Spleen (tissue), 11 donors: ENCODE measurements at regions not wholly inside any gene's neighbourhood (a gene's known extent, or its start where the extent isn't known, plus 50 kb on each side); places are given as distances from the start of the nearest gene placed in this dataset.

Experiments used
- DNase-seq: peaks from one replicate; pipeline ENCODE4 v3.0.0-alpha.2; 2020
- H3K27ac ChIP-seq, 8 donors: fragments of 200-600 bp; sonication (generic) in 7 of 8; 1 replicate in 4 of 8; 2 replicates in 4 of 8; pipeline versions ENCODE4 v1.5.0 to v1.8.0; 2016 to 2021; ENCODE audit warnings: inconsistent platforms in 4 of 8, mild to moderate bottlenecking in 4 of 8, moderate library complexity in 1 of 8
- H3K27me3 ChIP-seq, 7 donors: fragments of 200-600 bp; sonication (generic) in 6 of 7; replicated peaks in 1 of 7; 1 replicate in 4 of 7; 2 replicates in 3 of 7; pipeline versions ENCODE4 v1.5.0 to v1.8.0; 2016 to 2021; ENCODE audit warnings: inconsistent platforms in 3 of 7, mild to moderate bottlenecking in 1 of 7
- H3K36me3 ChIP-seq, 6 donors: fragments of 200-600 bp; sonication (generic) in 5 of 6; 1 replicate in 4 of 6; 2 replicates in 2 of 6; pipeline versions ENCODE4 v1.5.0 to v1.8.0; 2016 to 2021; ENCODE audit warnings: inconsistent platforms in 2 of 6
- H3K4me1 ChIP-seq, 6 donors: fragments of 200-600 bp; sonication (generic) in 5 of 6; 1 replicate in 3 of 6; 2 replicates in 3 of 6; pipeline versions ENCODE4 v1.5.0 to v1.8.0; 2016 to 2021; ENCODE audit warnings: inconsistent platforms in 3 of 6
- H3K4me3 ChIP-seq, 8 donors: fragments of 200-600 bp; sonication (generic) in 7 of 8; 1 replicate in 4 of 8; 2 replicates in 4 of 8; pipeline versions ENCODE4 v1.5.0 to v1.8.0; 2016 to 2021; ENCODE audit warnings: inconsistent platforms in 4 of 8, mild to moderate bottlenecking in 4 of 8, moderate library complexity in 2 of 8
- H3K9me3 ChIP-seq, 8 donors: fragments of 200-600 bp; sonication (generic) in 7 of 8; 1 replicate in 4 of 8; 2 replicates in 4 of 8; pipeline versions ENCODE4 v1.5.0 to v1.8.0; 2016 to 2021; ENCODE audit warnings: inconsistent platforms in 4 of 8
- POLR2A ChIP-seq, 3 donors: fragments of 450-650 bp; IDR thresholded peaks; one replicate each; pipeline ENCODE4 v1.5.1; 2017; ENCODE audit warnings: antibody characterized with exemption in 3 of 3, mild to moderate bottlenecking in 1 of 3
- POLR2AphosphoS5 ChIP-seq, 3 donors: sonication (generic); formaldehyde crosslinking; IDR thresholded peaks; one replicate each; pipeline ENCODE4 v1.5.1; 2017; ENCODE audit warnings: antibody characterized with exemption in 3 of 3
- WGBS, 5 donors: extraction: QIAGEN DNeasy Blood & Tissue Kit in 3 of 5; methylation state at CpG; one replicate each; pipeline versions ENCODE4 v1.1.5 to v1.1.7; 2013 to 2018; 5-methylcytosine and 5-hydroxymethylcytosine counted together
- intact Hi-C: fragments of 100-400 bp; cut with DNase I; formaldehyde crosslinking; loops from one replicate; pipeline ENCODE4 v1.15.0; 2023; ENCODE audit warnings: low total_unique reads
- TF ChIP-seq, protein P1 (sequence below), 11 experiments: fragments of 200-600 bp in 7 of 11; fragments of 450-650 bp in 4 of 11; sonication (generic) in 4 of 11; IDR thresholded peaks in 8 of 11; conservative IDR thresholded peaks in 3 of 11; 1 replicate in 7 of 11; 2 replicates in 4 of 11; pipeline versions ENCODE4 v1.4.0 to v1.8.0; 2016 to 2021; ENCODE audit warnings: antibody characterized with exemption in 11 of 11, inconsistent platforms in 4 of 11, mild to moderate bottlenecking in 1 of 11
- donor health status: healthy with polysubstance abuse.
- donor health status: DM: no; HTN: no; CAD: no; lungs with moderate emphysema.
- donor health status: DM: no; HTN: no; CAD: no.
- donor health status: Bipolar disorder and iron deficiency.
- donor health status: healthy.
- donor health status: DM: no; HTN: no; CAD: no.
- donor health status: DM: yes; HTN: yes; CAD: no.

DNA sequence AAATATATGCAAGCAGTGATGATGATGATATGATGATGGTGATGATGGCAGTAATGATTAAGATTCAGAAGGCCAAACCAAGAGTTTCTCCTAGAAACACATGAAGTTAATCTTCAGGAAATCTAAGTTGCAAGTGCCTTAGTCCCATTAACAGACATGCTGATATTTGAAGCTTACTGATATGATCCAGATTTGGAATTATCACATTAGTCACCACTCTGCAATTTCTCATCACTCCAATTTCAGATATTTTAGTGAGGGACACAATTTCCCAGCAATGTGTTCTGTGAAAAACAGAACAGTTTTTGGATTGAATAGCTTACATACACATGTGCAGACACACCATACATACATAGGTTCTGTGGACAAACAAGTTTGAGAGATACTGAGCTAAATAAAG, 411.4 kb upstream of the FAT3 start:
- Histone ChIP-seq H3K9me3 (peaks cover 0 to 18% (median 7%) of the 10 kb centered on the region in 8 donors), H3K27ac (no peak overlapping the region), H3K4me3 (no peak overlapping the region), H3K27me3 (no peaks in the 10 kb centered on the region), H3K4me1 (no peaks in the 10 kb centered on the region), H3K36me3 (no peaks in the 10 kb centered on the region)
- intact Hi-C loops = no loop called here
- DNase-seq = no peak
- no peak for TF ChIP-seq POLR2AphosphoS5 (IDR thresholded peaks at IDR 0.05)
- TF ChIP-seq POLR2A (IDR thresholded peaks at IDR 0.05) = no peak
- TF ChIP-seq, protein P1, sequence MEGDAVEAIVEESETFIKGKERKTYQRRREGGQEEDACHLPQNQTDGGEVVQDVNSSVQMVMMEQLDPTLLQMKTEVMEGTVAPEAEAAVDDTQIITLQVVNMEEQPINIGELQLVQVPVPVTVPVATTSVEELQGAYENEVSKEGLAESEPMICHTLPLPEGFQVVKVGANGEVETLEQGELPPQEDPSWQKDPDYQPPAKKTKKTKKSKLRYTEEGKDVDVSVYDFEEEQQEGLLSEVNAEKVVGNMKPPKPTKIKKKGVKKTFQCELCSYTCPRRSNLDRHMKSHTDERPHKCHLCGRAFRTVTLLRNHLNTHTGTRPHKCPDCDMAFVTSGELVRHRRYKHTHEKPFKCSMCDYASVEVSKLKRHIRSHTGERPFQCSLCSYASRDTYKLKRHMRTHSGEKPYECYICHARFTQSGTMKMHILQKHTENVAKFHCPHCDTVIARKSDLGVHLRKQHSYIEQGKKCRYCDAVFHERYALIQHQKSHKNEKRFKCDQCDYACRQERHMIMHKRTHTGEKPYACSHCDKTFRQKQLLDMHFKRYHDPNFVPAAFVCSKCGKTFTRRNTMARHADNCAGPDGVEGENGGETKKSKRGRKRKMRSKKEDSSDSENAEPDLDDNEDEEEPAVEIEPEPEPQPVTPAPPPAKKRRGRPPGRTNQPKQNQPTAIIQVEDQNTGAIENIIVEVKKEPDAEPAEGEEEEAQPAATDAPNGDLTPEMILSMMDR (IDR thresholded peaks at IDR 0.05 in 8 of 11, conservative IDR thresholded peaks at IDR 0.05 in 3 of 11) = no peak

- Histone ChIP-seq H3K4me1 (no peaks in the 10 kb centered on the region), H3K36me3 (no peaks in the 10 kb centered on the region), H3K9me3 (peaks cover 0 to 14% (median 7%) of the 10 kb centered on the region in 8 donors), H3K4me3 (no peak overlapping the region), H3K27me3 (no peaks in the 10 kb centered on the region), H3K27ac (no peak overlapping the region)
- 81 to 93% (median 85%) methylated on average over 3 of the region's 3 CpGs for WGBS, 5 donors
- TF ChIP-seq POLR2A (IDR thresholded peaks at IDR 0.05) = no peak
- no peak for TF ChIP-seq POLR2AphosphoS5 (IDR thresholded peaks at IDR 0.05)
- TF ChIP-seq, protein P1 (IDR thresholded peaks at IDR 0.05 in 8 of 11, conservative IDR thresholded peaks at IDR 0.05 in 3 of 11) = no peak
- no peak for DNase-seq
- intact Hi-C loops = no loop called here
Measured at GRCh38 chr11:91810871-91811270, 413.7 kb upstream of the FAT3 start.

GRCh38 chr11:91805293-91805692, 419.3 kb upstream of the FAT3 start:
- Histone ChIP-seq H3K4me3 (no peak overlapping the region), H3K27me3 (no peaks in the 10 kb centered on the region), H3K36me3 (no peaks in the 10 kb centered on the region), H3K27ac (no peak overlapping the region), H3K4me1 (no peaks in the 10 kb centered on the region), H3K9me3 (peaks cover 0 to 12% (median 2%) of the 10 kb centered on the region in 8 donors)
- TF ChIP-seq POLR2A (IDR thresholded peaks at IDR 0.05) (no peak), POLR2AphosphoS5 (IDR thresholded peaks at IDR 0.05) (no peak)
- TF ChIP-seq, protein P1 (IDR thresholded peaks at IDR 0.05 in 8 of 11, conservative IDR thresholded peaks at IDR 0.05 in 3 of 11) = no peak
- intact Hi-C loops = no loop called here
- DNase-seq = no peak
- 80 to 92% (median 83%) methylated on average over 1 of the region's 1 CpG for WGBS, 5 donors

- intact Hi-C loops = no loop called here
- Histone ChIP-seq H3K36me3 (no peaks in the 10 kb centered on the region), H3K4me3 (no peak overlapping the region), H3K27ac (no peak overlapping the region), H3K9me3 (peaks cover 0 to 13% (median 0%) of the 10 kb centered on the region in 8 donors), H3K27me3 (no peaks in the 10 kb centered on the region), H3K4me1 (no peaks in the 10 kb centered on the region)
- TF ChIP-seq POLR2A (IDR thresholded peaks at IDR 0.05) = no peak
- TF ChIP-seq, protein P1 (IDR thresholded peaks at IDR 0.05 in 8 of 11, conservative IDR thresholded peaks at IDR 0.05 in 3 of 11) = no peak
- no peak for TF ChIP-seq POLR2AphosphoS5 (IDR thresholded peaks at IDR 0.05)
- DNase-seq = no peak
- 44 to 63% (median 54%) methylated on average over 1 of the region's 1 CpG for WGBS, 5 donors
Measured at GRCh38 chr11:91804042-91804441, 420.6 kb upstream of the FAT3 start.
